Hippocampal formation (tissue), 2 donors: ENCODE measurements at regions not wholly inside any gene's neighbourhood (a gene's known extent, or its start where the extent isn't known, plus 50 kb on each side); places are given as distances from the start of the nearest gene placed in this dataset.
"Not testable (repeated sequence)": the region's sequence is repeated elsewhere in the genome, so short reads cannot be mapped to it uniquely, and the experiment has no call there.

Source experiments
- DNase-seq, 2 donors: peaks; one replicate each; lab custom pipeline; 2025; lab: John Stamatoyannopoulos, UW

- DNase-seq, result no peak
Observed at GRCh38 chr6:170062209-170062914, 228.5 kb downstream of the DLL1 start.

GRCh38 chr6:170058878-170059485 lies 231.9 kb downstream of the DLL1 start:
- no peak for DNase-seq

GRCh38 chr6:170057961-170058877 lies 232.7 kb downstream of the DLL1 start:
- DNase-seq, result no peak

GRCh38 chr6:170057034-170057734 lies 233.7 kb downstream of the DLL1 start:
- DNase-seq, result no peak

- no peak for DNase-seq
Observed at GRCh38 chr6:170056278-170056711, 234.6 kb downstream of the DLL1 start.

GRCh38 chr6:170055797-170056196 lies 235.1 kb downstream of the DLL1 start:
- not testable (repeated sequence) for DNase-seq

GRCh38 chr6:170053966-170054661 lies 236.8 kb downstream of the DLL1 start:
- no peak for DNase-seq

- no peak for DNase-seq
Observed at GRCh38 chr6:170052991-170053821, 237.7 kb downstream of the DLL1 start.

- DNase-seq, result no peak
Observed at GRCh38 chr6:170051229-170052172, 239.4 kb downstream of the DLL1 start.

- DNase-seq, result no peak
Observed at GRCh38 chr6:170050591-170051041, 240.3 kb downstream of the DLL1 start.

- DNase-seq, result peak in 1 of 2 donors; percentile 10
Observed at GRCh38 chr6:170049641-170050561, 241.0 kb downstream of the DLL1 start.

GRCh38 chr6:170048615-170049256 lies 242.1 kb downstream of the DLL1 start:
- peak in 1 of 2 donors; percentile 22 for DNase-seq

- no peak for DNase-seq
Observed at GRCh38 chr6:170047823-170048222, 243.1 kb downstream of the DLL1 start.

- DNase-seq, result no peak
Observed at GRCh38 chr6:170046791-170047626, 243.9 kb downstream of the DLL1 start.

- no peak for DNase-seq
Observed at GRCh38 chr6:170045981-170046667, 244.8 kb downstream of the DLL1 start.

- DNase-seq, result no peak
Observed at GRCh38 chr6:170045563-170045960, 245.3 kb downstream of the DLL1 start.
